Right lobe of liver (tissue), 6 donors: ENCODE measurements at regions not wholly inside any gene's neighbourhood (a gene's known extent, or its start where the extent isn't known, plus 50 kb on each side); places are given as distances from the start of the nearest gene placed in this dataset.
"Not testable (repeated sequence)": the region's sequence is repeated elsewhere in the genome, so short reads cannot be mapped to it uniquely, and the experiment has no call there.

Source experiments
- ATAC-seq, 4 donors: fragments of 200-7000 bp; cut with Tn5 transposase; one replicate each; pipeline ENCODE4 v1.9.1; 2020; ENCODE audit warnings: mild to moderate bottlenecking in 4 of 4, moderate library complexity in 4 of 4
- DNase-seq, 3 donors: peaks; one replicate each; pipeline ENCODE4 v3.0.0-alpha.2; 2020
- H3K27ac ChIP-seq, 3 donors: fragments of 200-600 bp; one replicate each; pipeline ENCODE4 v1.8.0; 2022
- H3K27me3 ChIP-seq, 2 donors: fragments of 200-600 bp; one replicate each; pipeline ENCODE4 v1.8.0; 2022
- H3K36me3 ChIP-seq, 4 donors: fragments of 200-600 bp; sonication (generic) in 1 of 4; one replicate each; pipeline versions ENCODE4 v1.5.1 to v1.8.0; 2017 to 2022; ENCODE audit warnings: control low read depth in 1 of 4
- H3K4me1 ChIP-seq, 4 donors: fragments of 200-600 bp; sonication (generic) in 1 of 4; one replicate each; pipeline versions ENCODE4 v1.5.1 to v1.8.0; 2017 to 2022; ENCODE audit warnings: control low read depth in 1 of 4
- H3K4me3 ChIP-seq, 3 donors: fragments of 200-600 bp; one replicate each; pipeline ENCODE4 v1.8.0; 2022
- H3K9me3 ChIP-seq, 4 donors: fragments of 200-600 bp; sonication (generic) in 1 of 4; one replicate each; pipeline versions ENCODE4 v1.5.1 to v1.8.0; 2017 to 2022; ENCODE audit warnings: control low read depth in 1 of 4
- CTCF ChIP-seq, 4 donors: fragments of 200-600 bp in 3 of 4; fragments of 450-650 bp in 1 of 4; IDR thresholded peaks; one replicate each; pipeline versions ENCODE4 v1.5.1 to v1.8.0; 2016 to 2022; ENCODE audit warnings: antibody characterized with exemption in 4 of 4, mild to moderate bottlenecking in 2 of 4
- POLR2A ChIP-seq: fragments of 450-650 bp; IDR thresholded peaks from one replicate; pipeline ENCODE4 v1.6.1; 2017; ENCODE audit warnings: antibody characterized with exemption, mild to moderate bottlenecking
- WGBS: methylation state at CpG from one replicate; pipeline ENCODE4 v1.1.6; 2018; ENCODE audit warnings: low coverage, low lambda C conversion rate; ENCODE audit not compliant: insufficient coverage; ENCODE audit errors: missing lambda C conversion rate; 5-methylcytosine and 5-hydroxymethylcytosine counted together
- intact Hi-C, 2 donors: fragments of 100-400 bp; cut with DNase I; formaldehyde crosslinking; loops; one replicate each; pipeline versions ENCODE4 v1.11.2 to v1.14.1; 2022
- donor health status: DM: no; HTN: yes; CAD: no.
- donor health status: DM: no; HTN: no; CAD: no.
- donor health status: DM: no; HTN: no; CAD: no.
- donor health status: DM: no; HTN: yes; CAD: no.
- donor health status: DM: no; HTN: yes; CAD: no.

- H3K4me3 ChIP-seq, H3K27ac ChIP-seq, H3K36me3 ChIP-seq, intact Hi-C loops, H3K27me3 ChIP-seq, H3K9me3 ChIP-seq, ATAC-seq, H3K4me1 ChIP-seq: not testable (repeated sequence)
- 91% methylated on average over 7 of the region's 16 CpGs for WGBS
- DNase-seq: peak in 1 of 3 donors; percentile 46
These were observed 64.5 kb downstream of the SLC30A10 start for GRCh38 chr1:219863816-219864215.

- no peak for DNase-seq
- intact Hi-C loops: no loop called here
- H3K27me3 ChIP-seq: no peaks in the 10 kb centered on the region
- no peaks in the 10 kb centered on the region for H3K4me1 ChIP-seq
- 40% methylated on average over 1 of the region's 1 CpG for WGBS
- no peaks in the 10 kb centered on the region for H3K36me3 ChIP-seq
- H3K9me3 ChIP-seq: no peaks in the 10 kb centered on the region
- H3K27ac ChIP-seq: no peak overlapping the region
- H3K4me3 ChIP-seq: no peak overlapping the region
- ATAC-seq: no peak
- TF ChIP-seq POLR2A (no peak), CTCF (IDR thresholded peaks at IDR 0.05) (no peak)
These were observed 66.0 kb downstream of the SLC30A10 start for GRCh38 chr1:219862366-219862765.

- H3K27ac ChIP-seq: no peak overlapping the region
- DNase-seq (no peak), ATAC-seq (no peak)
- no peaks in the 10 kb centered on the region for H3K4me1 ChIP-seq
- no peak overlapping the region for H3K4me3 ChIP-seq
- H3K9me3 ChIP-seq: no peaks in the 10 kb centered on the region
- no peak for TF ChIP-seq CTCF (IDR thresholded peaks at IDR 0.05)
- no peak for TF ChIP-seq POLR2A
- intact Hi-C loops: no loop called here
- WGBS: 64% methylated on average over 3 of the region's 3 CpGs
- H3K36me3 ChIP-seq: no peaks in the 10 kb centered on the region
- H3K27me3 ChIP-seq: no peaks in the 10 kb centered on the region
These were observed 69.4 kb downstream of the SLC30A10 start for GRCh38 chr1:219858980-219859379.

GRCh38 chr1:219847215-219847855, 81.0 kb downstream of the SLC30A10 start:
- no peak overlapping the region for H3K4me3 ChIP-seq
- DNase-seq (peak in 2 of 3 donors; percentile 46 to 47), ATAC-seq (peak in 3 of 4 donors; percentile 47 to 81 (median 48))
- H3K9me3 ChIP-seq: no peaks in the 10 kb centered on the region
- TF ChIP-seq POLR2A (no peak), CTCF (IDR thresholded peaks at IDR 0.05) (no peak)
- H3K27ac ChIP-seq: no peak overlapping the region
- no peaks in the 10 kb centered on the region for H3K4me1 ChIP-seq
- WGBS: 31% methylated on average over 2 of the region's 4 CpGs
- no peaks in the 10 kb centered on the region for H3K27me3 ChIP-seq
- intact Hi-C loops: no loop called here
- H3K36me3 ChIP-seq: no peaks in the 10 kb centered on the region

GRCh38 chr1:219839595-219839994, 88.8 kb downstream of the SLC30A10 start:
- WGBS: 42% methylated on average over 9 of the region's 15 CpGs
- peak in 1 of 3 donors; percentile 16 for DNase-seq
- intact Hi-C loops, H3K4me3 ChIP-seq, H3K27ac ChIP-seq, ATAC-seq, H3K4me1 ChIP-seq, H3K27me3 ChIP-seq, H3K36me3 ChIP-seq, H3K9me3 ChIP-seq: not testable (repeated sequence)

GRCh38 chr1:219837994-219838294, 90.4 kb downstream of the SLC30A10 start:
- 56% methylated on average over 2 of the region's 2 CpGs for WGBS
- no peak overlapping the region for H3K4me3 ChIP-seq
- H3K9me3 ChIP-seq: no peaks in the 10 kb centered on the region
- ATAC-seq: no peak
- intact Hi-C loops: no loop called here
- H3K27me3 ChIP-seq: no peaks in the 10 kb centered on the region
- no peak for DNase-seq
- H3K36me3 ChIP-seq: no peaks in the 10 kb centered on the region
- H3K4me1 ChIP-seq: no peaks in the 10 kb centered on the region
- no peak overlapping the region for H3K27ac ChIP-seq
- TF ChIP-seq POLR2A: no peak
- no peak for TF ChIP-seq CTCF (IDR thresholded peaks at IDR 0.05)
